DMS114 treated with DMSO at 0.1 percent for 48 hours (cell line): ENCODE measurements at regions not wholly inside any gene's neighbourhood (a gene's known extent, or its start where the extent isn't known, plus 50 kb on each side); places are given as distances from the start of the nearest gene placed in this dataset.

Source experiments
- DNase-seq: peaks from one replicate; lab custom pipeline; 2025; ENCODE audit not compliant: unreplicated experiment; lab: John Stamatoyannopoulos, UW

DNA sequence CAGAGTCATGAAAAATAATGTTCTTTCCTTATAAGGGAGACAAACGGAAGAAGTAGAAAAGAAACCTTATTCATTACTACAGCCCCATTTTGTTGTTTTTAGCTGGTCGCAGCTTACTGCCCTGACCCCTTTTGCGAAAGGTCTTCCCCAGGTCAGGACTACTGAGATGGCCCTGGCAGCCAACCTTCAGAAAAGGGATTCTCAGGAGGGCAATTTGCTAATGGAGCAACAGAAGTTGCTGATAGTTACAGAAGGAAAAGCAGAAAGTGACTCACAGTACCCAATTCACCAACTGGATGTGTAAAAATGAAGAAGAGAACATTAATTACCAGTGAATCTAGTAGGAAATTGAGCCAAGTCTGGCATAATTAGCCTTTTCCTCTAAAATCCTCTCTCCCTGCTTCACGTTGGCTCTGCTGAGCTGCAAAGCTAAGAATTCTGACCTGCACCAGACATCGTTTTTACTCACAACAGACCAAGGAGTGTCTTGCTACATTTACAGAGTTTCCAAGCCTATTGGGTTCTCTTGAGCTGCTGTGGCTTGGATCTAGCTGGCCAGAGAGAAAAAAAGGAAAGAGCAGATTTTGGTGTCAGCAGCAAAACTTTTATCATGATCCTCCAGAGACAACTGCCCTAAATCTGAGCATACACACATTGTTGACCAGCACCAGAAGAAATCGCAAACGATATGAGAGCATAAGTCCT is 499.9 kb upstream of the FZD8 start:
- DNase-seq, result no peak

DNA sequence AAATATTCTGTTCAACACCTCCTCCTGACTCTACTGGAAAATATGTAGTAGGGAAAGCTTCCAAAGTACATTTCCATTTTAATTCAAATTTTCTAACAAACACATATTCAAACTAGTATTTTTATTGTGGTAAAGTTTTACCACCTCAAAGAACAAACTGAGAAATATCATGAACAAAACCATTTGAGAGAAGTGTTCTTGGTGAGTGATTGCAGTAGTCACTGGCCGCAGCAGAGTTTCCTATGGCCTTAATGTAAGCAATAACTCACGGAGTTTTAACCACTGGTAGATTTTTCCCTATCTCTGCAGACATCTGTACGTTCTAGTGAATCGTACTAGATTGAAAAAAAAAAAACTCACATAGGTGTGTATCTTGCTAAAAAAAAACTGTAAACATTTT is 487.0 kb upstream of the FZD8 start:
- DNase-seq, result no peak

DNA sequence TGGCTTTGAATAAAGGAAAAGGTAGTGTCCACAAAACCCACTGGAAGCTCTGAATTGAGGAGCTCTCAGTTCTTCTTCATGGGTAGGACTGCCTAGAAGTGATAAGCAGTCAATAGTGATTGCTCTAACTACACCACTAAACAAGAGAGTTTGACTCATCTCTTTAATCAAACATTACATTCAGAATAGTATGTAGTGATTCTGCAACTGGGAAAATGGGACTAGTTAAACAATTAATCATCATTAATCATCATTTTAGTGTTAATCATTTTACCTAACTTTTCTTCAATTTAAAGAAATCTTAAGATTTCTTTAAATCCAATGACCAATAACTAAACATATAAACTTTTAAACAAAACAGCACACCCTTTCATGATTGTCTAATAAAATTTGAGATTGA is 484.0 kb upstream of the FZD8 start:
- no peak for DNase-seq

DNA sequence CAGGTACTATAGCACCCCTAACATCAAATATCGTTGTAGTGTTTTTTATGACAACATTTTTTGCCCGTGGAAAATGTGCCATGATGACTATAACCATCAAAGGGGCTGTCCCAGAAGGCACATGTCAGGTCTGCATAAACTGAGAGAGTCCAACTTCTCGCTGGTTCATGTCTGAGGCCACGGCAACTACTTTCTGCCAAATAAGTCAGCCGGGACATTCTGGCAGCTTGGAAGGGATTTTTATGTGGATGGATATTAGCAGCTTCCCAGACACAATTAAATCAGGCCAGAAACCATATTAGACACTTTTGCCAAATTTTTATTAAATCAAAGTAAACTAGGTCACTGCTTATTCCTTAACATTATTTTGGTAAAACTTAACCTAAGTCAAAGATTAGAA is 477.4 kb upstream of the FZD8 start:
- no peak for DNase-seq

DNA sequence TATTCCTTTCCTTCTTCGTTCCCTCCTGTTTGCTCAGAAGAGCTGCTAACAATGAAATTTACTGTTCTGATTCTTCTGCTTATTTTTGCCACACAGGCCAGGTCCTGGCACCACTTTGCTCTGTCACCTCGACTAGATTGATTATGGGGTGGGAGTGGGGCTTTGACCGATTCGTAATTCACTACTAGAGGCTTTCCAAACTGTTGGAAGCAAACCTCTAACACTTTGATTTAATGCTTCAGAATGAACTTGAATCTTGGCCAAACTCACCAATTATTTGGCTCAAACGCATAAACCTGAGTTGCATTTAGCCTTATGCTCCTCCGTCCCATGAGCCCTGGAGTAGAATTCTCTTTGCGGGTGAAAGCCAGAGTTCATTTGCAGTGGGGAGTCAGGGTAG is 476.2 kb upstream of the FZD8 start:
- DNase-seq, result no peak

DNA sequence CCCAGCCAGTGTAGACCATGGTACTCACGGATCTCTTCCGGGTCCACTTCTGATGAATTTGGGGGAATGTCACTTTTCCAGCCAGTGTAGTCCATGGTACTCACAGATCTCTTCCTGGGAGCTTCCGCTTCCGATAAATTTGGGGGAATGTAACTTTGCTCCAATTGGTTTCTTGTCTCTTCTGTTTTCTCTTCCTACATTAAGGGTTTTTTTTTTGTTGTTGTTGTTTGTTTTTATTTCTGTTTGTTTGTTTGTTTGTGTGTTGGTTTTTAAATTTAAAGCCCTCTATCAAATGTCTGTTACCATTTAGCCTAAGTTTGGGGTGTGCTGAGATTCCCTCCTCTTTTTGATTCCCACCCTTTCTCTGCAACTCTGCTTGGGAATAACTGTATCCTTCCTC is 475.8 kb upstream of the FZD8 start:
- no peak for DNase-seq

DNA sequence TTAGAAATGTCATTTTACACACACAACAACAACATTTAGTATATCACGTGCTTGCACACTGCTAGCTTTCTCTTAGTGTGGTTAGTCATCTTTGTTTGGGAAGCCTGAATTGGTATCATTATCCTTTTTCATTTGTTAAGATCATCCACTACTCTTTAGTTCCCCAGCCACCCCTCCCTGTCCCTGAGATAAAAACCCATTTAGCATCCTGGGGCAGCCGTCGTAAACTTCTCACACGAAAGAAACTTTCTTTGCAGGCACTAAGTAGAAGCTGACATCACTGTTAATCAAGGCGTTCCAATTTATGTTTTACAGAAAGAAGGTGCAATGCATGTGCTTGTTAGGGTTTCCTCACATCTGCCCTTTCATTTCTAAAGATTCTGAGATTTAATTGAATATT is 475.1 kb upstream of the FZD8 start:
- no peak for DNase-seq

DNA sequence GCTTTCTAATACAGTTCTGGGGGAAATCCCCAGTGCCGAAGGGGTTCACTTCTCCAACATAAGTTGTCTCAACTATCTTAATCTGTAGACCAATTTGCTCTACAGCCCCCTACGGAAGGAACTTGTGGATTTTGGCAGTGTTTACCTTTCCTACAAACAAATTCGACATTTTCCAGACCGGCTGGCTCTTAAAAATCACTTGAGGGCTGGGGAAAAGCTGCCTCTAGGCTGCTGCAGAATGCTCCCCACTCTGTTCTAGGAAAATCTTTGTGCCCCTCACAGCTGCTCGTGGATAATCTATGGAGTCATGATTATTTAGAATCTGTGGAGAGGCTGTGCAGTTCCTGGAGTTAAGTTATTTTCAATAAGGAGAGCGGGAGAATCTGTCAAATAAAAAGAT is 474.6 kb upstream of the FZD8 start:
- DNase-seq, result no peak

DNA sequence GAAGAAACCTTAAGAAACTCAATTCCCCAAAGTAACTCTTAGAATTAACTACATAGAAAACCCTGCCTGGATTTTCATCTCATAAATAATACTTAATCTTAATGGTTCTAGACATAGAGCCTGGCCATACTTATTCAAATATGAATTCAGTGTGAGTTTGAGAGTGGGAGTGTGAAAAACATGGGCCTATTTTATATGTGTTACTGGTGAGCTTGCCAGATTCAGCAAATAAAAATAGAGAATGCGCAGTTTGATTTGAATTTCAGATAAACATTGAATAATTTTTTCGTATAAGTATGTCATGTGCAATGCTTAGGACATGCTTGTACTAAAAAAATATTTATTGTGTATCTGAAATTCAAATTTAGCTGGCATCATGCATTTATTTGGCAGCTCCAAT is 473.9 kb upstream of the FZD8 start:
- DNase-seq, result no peak

DNA sequence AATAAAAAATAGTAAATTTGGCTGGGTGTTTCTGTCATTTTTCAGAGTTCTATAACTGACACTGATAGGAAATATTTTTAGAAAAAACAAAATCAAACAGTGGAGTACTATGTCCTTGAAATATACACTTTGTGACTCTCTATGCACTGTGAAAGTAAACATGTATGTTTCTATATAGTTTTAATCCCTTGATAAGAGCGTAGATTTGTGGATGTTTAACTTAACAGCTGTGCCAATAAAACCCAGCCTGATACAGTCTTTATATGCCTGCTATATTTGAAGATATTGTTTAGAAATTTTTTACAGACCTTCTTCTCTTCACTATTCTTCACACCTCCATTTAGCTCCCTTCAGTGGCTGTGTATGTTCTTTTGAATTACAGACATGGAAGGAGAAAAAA is 473.3 kb upstream of the FZD8 start:
- DNase-seq, result no peak

DNA sequence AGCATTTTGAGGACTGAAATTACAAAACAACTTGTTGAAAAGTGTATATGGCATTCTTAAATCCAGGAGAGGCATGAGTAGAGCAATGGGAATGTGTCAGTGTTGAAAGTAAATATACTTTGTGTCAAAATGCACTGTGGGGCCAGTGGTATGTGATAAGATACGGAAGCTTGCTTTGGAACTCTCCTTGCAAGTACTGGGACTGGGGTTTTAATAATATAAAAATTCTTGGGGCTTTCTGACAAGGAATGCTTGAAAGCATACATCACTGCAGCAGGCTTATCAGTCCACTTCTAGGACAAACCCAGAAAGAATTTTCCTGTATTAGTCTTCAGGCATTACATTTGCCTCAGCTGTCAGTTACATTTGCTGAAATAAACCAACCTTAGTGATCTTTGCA is 472.8 kb upstream of the FZD8 start:
- no peak for DNase-seq

DNA sequence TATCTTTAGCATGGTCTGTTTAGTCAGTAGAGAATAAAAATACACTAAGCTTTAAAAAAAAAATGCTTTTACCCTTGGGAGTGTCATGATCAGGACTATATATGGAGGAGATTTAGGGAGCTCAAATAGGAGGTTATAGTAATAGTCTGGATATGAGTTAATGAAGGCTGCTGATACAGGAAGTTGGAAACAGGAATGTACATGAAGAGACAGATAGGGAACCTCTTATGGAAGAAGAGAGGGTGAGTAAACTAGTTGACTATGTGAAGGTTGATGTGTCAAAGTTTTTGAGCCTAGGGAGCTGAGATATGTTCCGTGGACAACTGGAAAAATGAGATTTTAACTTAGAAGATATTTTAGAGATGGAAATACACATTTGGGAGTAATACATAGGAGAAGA is 472.0 kb upstream of the FZD8 start:
- DNase-seq, result no peak

DNA sequence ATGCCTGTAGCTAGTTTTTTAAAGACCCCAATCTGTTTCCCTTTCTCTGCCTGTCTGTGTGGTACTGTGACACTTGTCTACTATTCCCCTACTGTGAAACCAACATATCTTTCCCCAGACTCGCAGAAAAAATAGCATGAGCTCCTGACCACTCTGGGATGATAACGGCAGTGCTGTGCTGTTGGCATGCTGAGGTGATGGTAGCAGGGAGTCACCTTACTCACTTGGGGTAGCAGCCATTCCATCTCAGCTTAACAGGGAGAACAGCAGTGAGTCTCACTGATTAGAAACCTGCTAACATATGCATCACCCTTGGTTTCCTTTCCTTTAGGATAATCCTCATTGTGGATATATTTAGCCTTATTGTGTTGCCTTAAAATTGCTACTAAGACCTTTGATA is 469.6 kb upstream of the FZD8 start:
- DNase-seq, result no peak

DNA sequence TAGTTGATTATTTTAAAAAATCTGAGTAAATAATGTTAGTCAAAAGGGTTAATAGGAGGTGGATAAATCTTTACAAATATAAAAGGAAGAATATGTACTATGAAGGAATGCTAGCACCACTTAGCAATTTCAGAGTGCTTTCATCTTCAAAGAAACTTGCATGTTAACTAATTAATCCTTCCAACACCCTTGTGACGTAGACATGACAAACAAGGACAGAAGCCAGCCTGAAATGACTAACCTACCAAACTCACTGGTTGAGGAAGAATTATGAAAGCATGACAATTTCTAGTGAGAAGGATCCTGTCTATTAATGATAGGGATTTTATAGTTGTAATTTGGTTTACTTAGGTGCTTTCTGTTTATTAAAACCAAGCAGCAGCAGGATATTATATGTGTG is 468.0 kb upstream of the FZD8 start:
- no peak for DNase-seq

DNA sequence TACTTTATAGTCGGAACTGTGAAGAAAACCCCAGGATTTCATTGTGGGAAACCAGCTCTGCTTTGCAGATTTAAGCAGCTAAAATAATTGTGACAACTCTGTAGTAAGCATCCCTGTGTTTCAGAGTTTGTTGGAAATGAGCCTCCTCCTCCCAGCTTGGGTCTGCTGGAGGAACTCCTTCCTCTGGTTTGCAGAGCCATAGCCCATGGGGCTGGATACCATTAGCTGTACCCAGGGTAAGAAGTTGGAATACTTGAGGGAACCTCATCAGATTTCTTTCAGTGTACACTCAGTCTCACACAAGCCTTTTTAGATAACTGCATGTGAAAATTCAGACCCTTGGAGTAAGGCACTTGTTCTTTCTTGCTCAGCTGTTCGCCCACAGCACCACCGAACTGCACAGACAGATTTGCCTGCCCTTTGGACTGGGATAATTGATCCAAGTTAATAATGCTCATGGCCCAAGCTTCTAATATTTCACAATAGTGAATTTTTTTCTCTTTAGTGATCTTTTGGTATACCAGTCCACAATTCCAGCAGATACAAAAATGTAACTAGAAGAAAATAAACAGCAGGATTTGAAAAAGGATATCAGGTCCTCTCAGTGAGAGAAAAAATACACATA is 467.4 kb upstream of the FZD8 start:
- DNase-seq, result no peak

DNA sequence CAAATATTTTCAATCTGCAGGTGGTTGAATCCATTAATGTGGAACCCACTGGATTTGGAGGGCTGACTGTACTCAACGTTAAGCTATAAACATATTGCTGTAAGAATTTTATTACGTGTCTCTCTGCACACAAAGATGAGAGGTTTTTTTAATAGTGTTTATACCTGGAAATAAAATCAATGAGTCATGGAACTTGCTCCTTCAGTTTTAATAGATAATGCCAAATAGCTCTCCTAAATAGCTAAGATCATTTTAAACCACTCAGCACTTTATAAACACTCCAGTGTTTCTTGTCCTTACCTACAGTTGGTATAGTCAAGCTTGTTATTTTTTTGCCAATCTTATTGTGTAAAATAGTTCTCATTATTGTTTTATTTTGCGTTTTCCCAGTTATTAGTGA is 455.6 kb upstream of the FZD8 start:
- DNase-seq, result no peak

DNA sequence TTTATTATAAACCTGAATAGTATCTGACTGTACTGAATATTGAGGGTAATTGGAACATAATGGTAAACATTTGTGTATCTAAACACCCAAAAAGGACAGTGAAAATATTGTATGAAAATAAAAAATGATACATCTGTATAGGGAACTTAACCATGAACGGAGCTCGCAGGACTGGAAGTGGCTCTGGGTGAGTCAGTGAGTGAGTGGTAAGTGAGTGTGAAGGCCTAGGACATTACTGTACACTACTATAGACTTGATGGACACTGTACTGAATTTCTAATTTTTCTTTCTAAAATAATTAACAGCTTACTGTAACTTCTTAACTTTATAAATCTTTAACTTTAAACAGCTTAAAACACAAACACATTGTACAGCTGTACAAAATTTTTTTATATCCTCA is 454.5 kb upstream of the FZD8 start:
- DNase-seq, result no peak

DNA sequence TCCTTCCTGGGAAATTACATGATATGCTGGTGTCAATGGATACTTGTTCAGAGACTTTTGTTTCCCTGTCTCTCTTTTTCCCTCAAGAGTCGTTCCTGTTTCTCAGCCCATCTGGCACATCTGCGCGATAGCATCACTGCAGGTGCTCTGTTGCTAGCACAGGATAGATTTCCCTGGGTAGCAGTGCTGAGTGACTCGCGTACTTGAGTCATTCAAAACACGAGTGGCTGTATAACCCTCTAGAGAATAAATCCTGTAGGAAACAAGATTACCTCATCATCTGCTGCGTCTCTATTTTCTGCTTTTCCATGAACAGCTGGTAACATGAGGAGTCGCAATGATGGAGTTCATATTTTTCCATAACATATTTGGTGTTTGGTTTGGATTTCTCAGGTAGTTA is 452.0 kb upstream of the FZD8 start:
- DNase-seq, result no peak

DNA sequence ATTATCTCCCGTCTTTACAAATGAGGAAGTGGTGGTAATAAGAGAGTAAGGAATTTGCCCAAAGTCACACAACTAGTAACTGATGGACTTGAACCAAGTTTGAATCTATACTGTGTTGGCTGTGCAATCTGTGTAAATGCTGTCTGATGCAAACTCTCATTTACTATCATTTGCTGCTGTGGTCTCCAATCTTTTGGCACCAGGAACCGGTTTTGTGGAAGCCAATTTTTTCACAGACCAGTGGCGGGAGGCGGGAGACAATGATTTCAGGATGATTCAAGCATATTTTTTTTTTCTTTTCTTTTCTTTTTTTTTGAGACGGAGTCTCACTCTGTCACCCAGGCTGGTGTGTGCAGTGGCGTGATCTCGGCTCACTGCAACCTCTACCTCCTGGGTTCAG is 450.0 kb upstream of the FZD8 start:
- no peak for DNase-seq

DNA sequence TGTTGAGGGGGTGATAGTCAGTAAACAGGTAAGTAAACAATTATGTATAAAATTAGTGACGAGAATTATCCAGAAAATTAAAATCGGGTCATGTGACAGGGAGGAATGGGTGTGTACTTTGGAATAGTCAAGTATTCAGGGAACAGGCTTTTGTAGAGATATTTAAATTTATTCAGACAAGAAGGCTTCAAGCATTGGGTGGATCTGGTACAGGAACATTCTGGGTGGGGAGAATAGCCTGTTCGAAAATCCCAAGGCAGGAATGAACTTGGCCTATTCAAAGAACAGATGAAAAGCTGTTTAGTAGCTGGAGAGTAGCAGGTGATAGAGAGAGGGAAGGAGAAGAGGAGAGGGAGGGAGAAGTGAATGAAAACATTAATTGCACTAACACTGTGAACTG is 448.9 kb upstream of the FZD8 start:
- DNase-seq, result no peak

DNA sequence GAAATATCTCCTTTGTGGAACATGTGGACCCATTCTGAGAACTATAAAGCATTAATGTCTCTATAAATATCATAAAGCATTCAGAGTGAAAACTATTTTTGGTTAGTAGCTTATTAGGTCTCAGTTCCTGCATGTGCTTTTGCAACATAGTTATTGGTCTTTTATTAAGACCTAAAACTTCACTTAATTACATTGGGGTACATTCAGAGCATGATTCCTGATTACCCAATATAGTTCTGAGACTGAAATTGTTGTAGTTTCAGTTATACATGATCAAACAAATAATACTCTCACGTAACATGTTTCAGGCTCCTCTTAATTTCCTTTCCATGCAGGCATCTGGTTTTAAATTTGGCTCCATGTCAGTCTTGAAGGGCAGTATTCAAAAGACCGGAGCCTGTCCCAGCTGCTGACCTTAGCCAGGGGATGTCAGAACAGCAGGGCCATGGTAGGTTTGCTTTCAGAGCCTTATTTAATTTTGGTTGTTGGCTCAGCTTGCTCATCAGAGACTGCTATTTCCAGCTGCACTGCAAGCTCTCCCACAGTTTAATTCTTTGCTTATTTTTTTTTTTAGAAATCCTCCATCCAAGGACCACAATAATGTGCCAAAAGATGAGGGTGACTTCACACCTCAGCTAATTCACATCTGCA is 447.8 kb upstream of the FZD8 start:
- no peak for DNase-seq
